Ramos (cell line): ENCODE measurements at regions not wholly inside any gene's neighbourhood (a gene's known extent, or its start where the extent isn't known, plus 50 kb on each side); places are given as distances from the start of the nearest gene placed in this dataset.

ENCODE experiments used
- in situ Hi-C: fragments of 300-500 bp; cut with MboI; formaldehyde crosslinking; loops from one replicate; pipeline ENCODE4 v1.14.3; 2022; ENCODE audit warnings: low sequenced_read_pairs; ENCODE audit not compliant: unreplicated experiment

GRCh38 chr13:97559981-97560380, 126.0 kb downstream of the RAP2A start:
- in situ Hi-C loops = no loop called here

GRCh38 chr13:97561182-97561581, 127.2 kb downstream of the RAP2A start:
- in situ Hi-C loops = no loop called here

GRCh38 chr13:97562962-97563361, 129.0 kb downstream of the RAP2A start:
- in situ Hi-C loops = no loop called here

GRCh38 chr13:97564956-97565355, 131.0 kb downstream of the RAP2A start:
- in situ Hi-C loops = no loop called here

GRCh38 chr13:97565906-97566305, 131.9 kb downstream of the RAP2A start:
- in situ Hi-C loops = no loop called here

- in situ Hi-C loops = no loop called here
Observed at GRCh38 chr13:97566907-97567306, 132.9 kb downstream of the RAP2A start.

- in situ Hi-C loops = no loop called here
Observed at GRCh38 chr13:97567510-97568243, 133.7 kb downstream of the RAP2A start.

- in situ Hi-C loops = no loop called here
Observed at GRCh38 chr13:97568850-97569249, 134.9 kb downstream of the RAP2A start.

- in situ Hi-C loops = no loop called here
Observed at GRCh38 chr13:97569841-97570240, 135.9 kb downstream of the RAP2A start.

- in situ Hi-C loops = no loop called here
Observed at GRCh38 chr13:97570442-97570841, 136.5 kb downstream of the RAP2A start.

GRCh38 chr13:97573011-97573410, 139.0 kb downstream of the RAP2A start:
- in situ Hi-C loops = no loop called here

- in situ Hi-C loops = no loop called here
Observed at GRCh38 chr13:97574926-97575325, 141.0 kb downstream of the RAP2A start.

- in situ Hi-C loops = no loop called here
Observed at GRCh38 chr13:97577026-97577425, 143.1 kb downstream of the RAP2A start.

- in situ Hi-C loops = no loop called here
Observed at GRCh38 chr13:97582170-97582569, 148.2 kb downstream of the RAP2A start.

- in situ Hi-C loops = no loop called here
Observed at GRCh38 chr13:97583907-97584497, 150.0 kb downstream of the RAP2A start.

- in situ Hi-C loops = no loop called here
Observed at GRCh38 chr13:97586941-97587340, 153.0 kb downstream of the RAP2A start.

- in situ Hi-C loops = no loop called here
Observed at GRCh38 chr13:97588993-97589392, 155.0 kb downstream of the RAP2A start.

GRCh38 chr13:97600458-97601075, 166.6 kb downstream of the RAP2A start:
- in situ Hi-C loops = no loop called here

- in situ Hi-C loops = no loop called here
Observed at GRCh38 chr13:97615266-97615665, 181.3 kb downstream of the RAP2A start.

GRCh38 chr13:97616385-97616784, 182.4 kb downstream of the RAP2A start:
- in situ Hi-C loops = no loop called here

GRCh38 chr13:97621025-97621424, 187.1 kb downstream of the RAP2A start:
- in situ Hi-C loops = no loop called here

GRCh38 chr13:97621631-97622030, 187.7 kb downstream of the RAP2A start:
- in situ Hi-C loops = no loop called here
